ENCODE measurements at regions not wholly inside any gene's neighbourhood (a gene's known extent, or its start where the extent isn't known, plus 50 kb on each side); places are given as distances from the start of the nearest gene placed in this dataset.

DNA sequence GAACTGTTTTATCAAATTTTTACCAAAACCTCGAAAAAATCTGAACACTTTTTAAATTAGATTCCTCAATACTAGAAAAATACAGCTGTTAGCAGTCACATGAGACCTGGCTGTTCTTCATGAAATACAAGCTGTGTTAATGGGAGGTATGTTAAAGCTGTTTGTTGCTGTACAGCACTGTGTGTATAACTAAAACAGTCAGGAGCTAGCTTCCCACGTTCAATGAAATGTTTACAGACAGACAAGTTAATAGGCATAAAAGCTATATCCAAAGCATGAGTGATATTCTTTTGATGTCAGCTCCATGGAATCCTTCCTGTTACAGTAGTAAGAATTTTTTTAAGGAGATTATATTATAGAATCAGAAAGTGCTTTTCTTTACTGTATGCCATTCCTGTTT, 223.2 kb upstream of the FOXD3 start:
- TF ChIP-seq TAF1 (IDR thresholded peaks at IDR 0.05; ENCODE audit: low read depth, low read length): no peak
- TF ChIP-seq POLR2AphosphoS5 (IDR thresholded peaks at IDR 0.05; ENCODE audit: low read depth, low read length): no peak
- no peak for TF ChIP-seq POLR2A (IDR thresholded peaks at IDR 0.05; ENCODE audit: low read depth, low read length)
- no peak for TF ChIP-seq PAX5 (IDR thresholded peaks at IDR 0.05; ENCODE audit: insufficient read depth, low read length, severe bottlenecking)
- no peak for TF ChIP-seq SPI1 (IDR thresholded peaks at IDR 0.05; ENCODE audit: low read depth, low read length)
- TF ChIP-seq POU2F2 (IDR thresholded peaks at IDR 0.05; ENCODE audit: low read depth, low read length): no peak

All from GM12891 (cell line).